GM10248 (cell line): ENCODE measurements at regions not wholly inside any gene's neighbourhood (a gene's known extent, or its start where the extent isn't known, plus 50 kb on each side); places are given as distances from the start of the nearest gene placed in this dataset.

Source experiments
- CTCF ChIA-PET: fragments of 300-600 bp; sonication (Branson Sonifier 250); formaldehyde crosslinking; extraction: SDS; loops from one replicate; lab custom pipeline; 2021; ENCODE audit warnings: antibody characterized with exemption; lab: Yijun Ruan, JAX
- POLR2A ChIA-PET: fragments of 350-650 bp; sonication (Branson Sonifier 250); formaldehyde crosslinking; extraction: SDS; loops from one replicate; lab custom pipeline; 2020; ENCODE audit warnings: antibody characterized with exemption; lab: Yijun Ruan, JAX
- DNase-seq: peaks from one replicate; pipeline ENCODE4 v3.0.0; 2012; ENCODE audit errors: extremely low spot score
- TF ChIP-seq, protein P1 (sequence below): IDR thresholded peaks from 2 replicates; pipeline ENCODE4 v1.5.1; 2012; ENCODE audit warnings: mild to moderate bottlenecking, low read depth; ENCODE audit errors: extremely low read depth, missing control alignments, control extremely low read depth

DNA sequence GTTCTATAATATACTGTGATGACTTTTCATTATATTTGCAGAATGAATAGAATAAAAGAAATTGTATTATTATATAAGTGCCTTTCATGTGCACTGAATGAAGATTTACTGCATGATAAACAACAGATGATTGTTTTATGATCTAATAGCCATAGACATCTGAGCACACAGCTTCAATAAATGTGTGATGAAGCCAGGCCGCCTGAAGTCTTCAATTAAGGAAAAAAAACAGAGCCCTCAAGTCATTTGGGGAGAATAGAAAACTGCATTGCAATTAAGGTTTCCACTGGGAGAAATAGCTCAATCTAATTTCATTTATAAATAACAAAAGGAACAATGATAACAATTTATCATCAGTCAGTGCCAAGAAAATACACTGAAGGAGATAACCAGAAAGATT, 955.2 kb downstream of the FSTL5 start:
- POLR2A ChIA-PET, result no interaction called here
- CTCF ChIA-PET, result interaction anchor here (1.3 kb wide), 1 partner anchor 18 kb away, joined by 4 read pairs; no protein-coding TSS in a partner anchor
- DNase-seq, result no peak

DNA sequence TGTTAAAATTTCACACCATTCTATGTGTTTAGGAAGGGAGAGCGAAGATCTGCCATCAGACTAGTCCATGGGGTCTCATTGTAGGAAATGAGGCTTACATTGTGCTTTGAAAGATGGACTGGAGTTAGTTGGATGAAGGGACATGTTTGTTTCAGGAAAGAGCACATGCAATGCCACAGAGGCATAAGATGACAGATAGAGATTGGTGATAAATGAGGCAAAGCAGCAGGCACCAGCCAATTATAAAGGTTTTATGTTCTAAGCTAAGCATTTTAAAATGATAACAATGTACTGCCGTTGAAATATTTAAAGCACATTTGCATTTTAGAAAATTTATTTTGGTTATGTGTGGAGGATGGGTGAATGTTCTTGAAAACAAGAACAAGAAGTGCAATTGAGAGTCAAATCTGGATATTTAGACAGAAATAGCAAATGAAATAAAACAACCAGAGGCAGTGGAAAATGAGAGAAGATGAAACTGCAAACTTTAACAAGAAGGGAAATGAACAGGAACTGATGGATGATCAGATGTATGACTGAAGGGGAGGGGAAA, 957.2 kb downstream of the FSTL5 start:
- ChIA-PET CTCF (interaction anchor here (0.9 kb wide), 1 partner anchor 10 kb away, joined by 3 read pairs; no protein-coding TSS in a partner anchor), POLR2A (no interaction called here)
- DNase-seq, result no peak
- TF ChIP-seq, protein P1, sequence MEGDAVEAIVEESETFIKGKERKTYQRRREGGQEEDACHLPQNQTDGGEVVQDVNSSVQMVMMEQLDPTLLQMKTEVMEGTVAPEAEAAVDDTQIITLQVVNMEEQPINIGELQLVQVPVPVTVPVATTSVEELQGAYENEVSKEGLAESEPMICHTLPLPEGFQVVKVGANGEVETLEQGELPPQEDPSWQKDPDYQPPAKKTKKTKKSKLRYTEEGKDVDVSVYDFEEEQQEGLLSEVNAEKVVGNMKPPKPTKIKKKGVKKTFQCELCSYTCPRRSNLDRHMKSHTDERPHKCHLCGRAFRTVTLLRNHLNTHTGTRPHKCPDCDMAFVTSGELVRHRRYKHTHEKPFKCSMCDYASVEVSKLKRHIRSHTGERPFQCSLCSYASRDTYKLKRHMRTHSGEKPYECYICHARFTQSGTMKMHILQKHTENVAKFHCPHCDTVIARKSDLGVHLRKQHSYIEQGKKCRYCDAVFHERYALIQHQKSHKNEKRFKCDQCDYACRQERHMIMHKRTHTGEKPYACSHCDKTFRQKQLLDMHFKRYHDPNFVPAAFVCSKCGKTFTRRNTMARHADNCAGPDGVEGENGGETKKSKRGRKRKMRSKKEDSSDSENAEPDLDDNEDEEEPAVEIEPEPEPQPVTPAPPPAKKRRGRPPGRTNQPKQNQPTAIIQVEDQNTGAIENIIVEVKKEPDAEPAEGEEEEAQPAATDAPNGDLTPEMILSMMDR, result no peak

More for the DNA sequence above, 955.2 kb downstream of the FSTL5 start:
- TF ChIP-seq, protein P1, result no peak

DNA sequence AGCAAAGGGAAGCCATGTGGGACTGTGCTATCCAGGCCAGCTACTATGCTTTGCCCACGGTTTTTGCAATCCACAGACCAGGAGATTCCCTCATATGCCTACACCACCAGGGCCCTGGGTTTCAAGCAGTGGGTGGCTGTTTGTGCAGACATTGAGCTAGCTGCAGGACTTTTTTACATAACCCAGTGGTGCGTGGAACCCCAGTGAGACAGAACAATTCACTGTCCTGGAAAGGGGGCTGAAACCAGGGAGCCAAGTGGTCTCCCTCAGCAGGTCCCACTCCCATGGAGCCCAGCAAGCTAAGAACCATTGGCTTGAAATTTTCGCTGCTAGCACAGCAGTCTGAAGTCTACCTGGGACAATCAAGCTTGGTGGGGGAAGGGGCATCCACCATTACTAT, 959.9 kb downstream of the FSTL5 start:
- CTCF ChIA-PET, result interaction anchor here (1.2 kb wide), 1 partner anchor 8 kb away, joined by 3 read pairs; no protein-coding TSS in a partner anchor
- DNase-seq, result no peak
- TF ChIP-seq, protein P1, result no peak
- POLR2A ChIA-PET, result no interaction called here

DNA sequence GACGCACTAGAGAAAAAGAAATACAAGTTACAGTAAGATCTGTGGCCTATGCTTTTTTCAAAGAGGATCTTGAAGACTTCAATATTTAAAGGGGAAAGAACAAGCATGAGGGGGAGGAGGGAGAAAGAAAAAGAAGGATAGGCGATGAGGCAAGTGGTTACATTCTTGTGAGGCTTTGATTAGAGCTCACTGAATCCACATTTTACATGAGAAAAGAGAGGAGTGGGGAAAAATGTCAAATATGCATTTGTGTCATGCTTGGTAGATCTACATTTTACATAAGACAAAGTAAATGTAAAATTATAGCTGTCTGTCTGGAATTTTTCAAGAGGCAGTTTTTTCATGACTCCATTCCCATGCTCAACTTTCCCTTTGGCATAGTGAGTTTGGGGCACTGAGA, 965.9 kb downstream of the FSTL5 start:
- POLR2A ChIA-PET, result no interaction called here
- no peak for DNase-seq
- TF ChIP-seq, protein P1, result no peak
- CTCF ChIA-PET, result no interaction called here

DNA sequence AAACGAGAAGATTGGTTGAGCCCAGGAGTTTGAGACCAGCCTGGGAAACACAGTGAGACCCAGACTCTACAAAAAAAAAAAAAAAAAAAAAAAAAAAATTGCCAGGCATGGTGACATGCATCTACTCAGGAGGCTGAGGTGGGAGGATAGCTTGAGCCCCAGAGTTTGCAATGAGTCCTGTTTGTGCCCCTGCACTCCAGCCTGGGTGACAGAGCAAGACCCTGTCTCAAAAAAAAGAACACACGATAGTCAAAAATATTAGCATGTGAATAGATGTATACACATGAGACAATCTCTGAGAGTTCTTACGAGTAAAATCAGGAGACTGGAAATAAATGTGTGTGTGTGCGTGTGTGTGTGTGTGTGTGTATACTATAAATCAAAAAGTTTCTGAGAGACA, 966.3 kb downstream of the FSTL5 start:
- TF ChIP-seq, protein P1, result no peak
- ChIA-PET CTCF (no interaction called here), POLR2A (no interaction called here)
- DNase-seq, result no peak

DNA sequence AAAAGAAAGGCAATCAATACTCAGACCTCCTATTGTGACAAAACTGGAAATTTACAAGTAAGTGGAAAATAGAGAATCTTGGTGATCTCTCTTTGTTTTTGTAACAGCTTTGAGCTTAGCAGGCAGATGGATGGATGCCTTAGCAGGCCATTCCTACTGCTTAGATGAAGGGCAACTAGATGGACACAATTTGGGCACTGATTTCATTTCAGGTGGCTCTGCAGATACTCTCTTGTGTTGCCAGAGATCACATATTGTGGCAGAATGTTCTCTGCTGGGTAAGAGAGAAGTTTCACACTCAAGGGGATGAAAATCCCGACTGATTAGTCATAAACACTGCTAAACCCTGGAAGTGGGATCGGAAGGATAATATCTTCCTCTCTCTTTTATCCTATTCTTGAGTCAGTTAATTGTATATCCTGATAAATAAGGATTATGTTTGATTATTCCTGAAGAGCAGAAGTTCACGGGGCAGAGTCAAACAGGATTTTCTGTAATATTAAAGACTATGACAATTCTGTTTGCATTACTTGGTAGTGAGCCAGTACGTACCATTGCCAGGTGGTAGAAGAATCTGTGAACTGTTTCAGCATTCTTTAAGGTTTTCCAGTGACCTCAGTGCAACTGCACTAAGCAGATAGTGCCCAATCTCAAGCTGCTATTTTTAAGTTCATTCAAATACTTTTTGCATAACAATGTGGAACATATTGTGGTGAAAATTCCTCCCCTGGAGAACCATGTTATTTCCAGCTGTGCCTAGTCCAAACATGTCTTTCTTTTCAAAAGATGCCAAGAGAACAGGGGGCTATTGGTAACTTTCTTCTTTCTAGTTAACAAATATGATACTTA, 974.3 kb downstream of the FSTL5 start:
- CTCF ChIA-PET, result interaction anchor here (1.3 to 1.5 kb wide), 3 partner anchors 19 to 44 kb away, joined by 3 to 4 read pairs (median 4); no protein-coding TSS in a partner anchor
- no peak for DNase-seq
- POLR2A ChIA-PET, result no interaction called here
- TF ChIP-seq, protein P1, result no peak
